Trophoblast cell (in vitro differentiated cells and primary cell): ENCODE measurements at regions not wholly inside any gene's neighbourhood (a gene's known extent, or its start where the extent isn't known, plus 50 kb on each side); places are given as distances from the start of the nearest gene placed in this dataset.
A peak's percentile ranks its signal among the peaks of the same experiment; 100 is the strongest.

Experiments used
- DNase-seq, 2 donors: peaks; one replicate each; pipeline ENCODE4 v3.0.0-alpha.2; 2016
- H2AFZ ChIP-seq: 2 replicates; pipeline ENCODE4 v1.6.1; 2013; ENCODE audit warnings: low read length, moderate library complexity, mild to moderate bottlenecking; ENCODE audit not compliant: insufficient read depth, poor library complexity
- H2AK5ac ChIP-seq: 2 replicates; pipeline ENCODE4 v1.6.1; 2013; ENCODE audit warnings: mild to moderate bottlenecking, low read length
- H2BK120ac ChIP-seq: 2 replicates; pipeline ENCODE4 v1.6.1; 2013; ENCODE audit warnings: low read length, mild to moderate bottlenecking, moderate library complexity; ENCODE audit not compliant: insufficient read depth, poor library complexity
- H2BK12ac ChIP-seq: 2 replicates; pipeline ENCODE4 v1.6.1; 2013; ENCODE audit warnings: mild to moderate bottlenecking, low read length, moderate library complexity
- H2BK5ac ChIP-seq: 2 replicates; pipeline ENCODE4 v1.6.1; 2013; ENCODE audit warnings: low read length, low read depth, moderate library complexity, mild to moderate bottlenecking; ENCODE audit not compliant: poor library complexity
- H3K14ac ChIP-seq: 2 replicates; pipeline ENCODE4 v1.6.1; 2013; ENCODE audit warnings: mild to moderate bottlenecking, low read length
- H3K18ac ChIP-seq: 2 replicates; pipeline ENCODE4 v1.6.1; 2013; ENCODE audit warnings: mild to moderate bottlenecking, low read length
- H3K23ac ChIP-seq: 2 replicates; pipeline ENCODE4 v1.6.1; 2013; ENCODE audit warnings: low read length
- H3K27ac ChIP-seq: 2 replicates; pipeline ENCODE4 v1.5.1; 2013; ENCODE audit warnings: low read depth, mild to moderate bottlenecking, inconsistent platforms, low read length, moderate library complexity
- H3K27me3 ChIP-seq: 2 replicates; pipeline ENCODE4 v1.6.1; 2013; ENCODE audit warnings: inconsistent platforms, mild to moderate bottlenecking, low read length, moderate library complexity; ENCODE audit not compliant: insufficient read depth
- H3K36me3 ChIP-seq, 2 experiments: 1 replicate in 1 of 2; 2 replicates in 1 of 2; pipeline ENCODE4 v1.6.1; 2013; ENCODE audit warnings: low read length in 2 of 2, mild to moderate bottlenecking in 2 of 2, moderate library complexity in 1 of 2; ENCODE audit not compliant: insufficient read depth in 2 of 2, control insufficient read depth in 1 of 2
- H3K4ac ChIP-seq: 2 replicates; pipeline ENCODE4 v1.6.1; 2013; ENCODE audit warnings: low read depth, mild to moderate bottlenecking, low read length, moderate library complexity
- H3K4me1 ChIP-seq, 2 experiments: 1 replicate in 1 of 2; 2 replicates in 1 of 2; pipeline ENCODE4 v1.6.1; 2013; ENCODE audit warnings: low read length in 2 of 2, mild to moderate bottlenecking in 2 of 2, moderate library complexity in 1 of 2; ENCODE audit not compliant: insufficient read depth in 2 of 2, control insufficient read depth in 1 of 2
- H3K4me2 ChIP-seq: 2 replicates; pipeline ENCODE4 v1.6.1; 2013; ENCODE audit warnings: inconsistent platforms, mild to moderate bottlenecking, low read length, moderate library complexity
- H3K4me3 ChIP-seq: 2 replicates; pipeline ENCODE4 v1.5.1; 2013; ENCODE audit warnings: mild to moderate bottlenecking, low read depth, low read length, inconsistent platforms
- H3K79me1 ChIP-seq: one replicate; pipeline ENCODE4 v1.6.1; 2013; ENCODE audit warnings: low read length
- H3K79me2 ChIP-seq: 2 replicates; pipeline ENCODE4 v1.6.1; 2013; ENCODE audit warnings: low read length, mild to moderate bottlenecking; ENCODE audit not compliant: control insufficient read depth, insufficient read depth, poor library complexity
- H3K9ac ChIP-seq: 2 replicates; pipeline ENCODE4 v1.6.1; 2013; ENCODE audit warnings: mild to moderate bottlenecking, low read length
- H3K9me3 ChIP-seq: 2 replicates; pipeline ENCODE4 v1.6.1; 2013; ENCODE audit warnings: low read depth, mild to moderate bottlenecking, control low read depth, inconsistent platforms, low read length; ENCODE audit not compliant: insufficient read depth
- H4K12ac ChIP-seq: 2 replicates; pipeline ENCODE4 v1.6.1; 2013; ENCODE audit warnings: low read depth, mild to moderate bottlenecking, low read length, moderate library complexity
- H4K8ac ChIP-seq: 2 replicates; pipeline ENCODE4 v1.6.1; 2013; ENCODE audit warnings: low read depth, mild to moderate bottlenecking, low read length, moderate library complexity
- H4K91ac ChIP-seq: one replicate; pipeline ENCODE4 v1.6.1; 2013; ENCODE audit warnings: low read depth, mild to moderate bottlenecking, low read length, moderate library complexity
- WGBS: extraction: QIAGEN DNeasy Blood & Tissue Kit; methylation state at CpG from one replicate; pipeline ENCODE4 v1.1.7; 2013; ENCODE audit warnings: missing lambda C conversion rate; ENCODE audit not compliant: insufficient read length, insufficient coverage; ENCODE audit errors: extremely low coverage; 5-methylcytosine and 5-hydroxymethylcytosine counted together

- peaks cover 13% of the 10 kb centered on the region for H3K9me3 ChIP-seq
- no peak overlapping the region for H2BK120ac ChIP-seq
- H4K8ac ChIP-seq, result no peak overlapping the region
- H2AK5ac ChIP-seq, result no peak overlapping the region
- H3K9ac ChIP-seq, result no peak overlapping the region
- no peak overlapping the region for H2AFZ ChIP-seq
- no peak overlapping the region for H2BK5ac ChIP-seq
- no CpG with 5 or more reads among the region's 5 CpGs for WGBS
- H4K91ac ChIP-seq, result no peak overlapping the region
- no peaks in the 10 kb centered on the region for H3K27me3 ChIP-seq
- H2BK12ac ChIP-seq, result no peak overlapping the region
- no peak overlapping the region for H3K4ac ChIP-seq
- H3K4me3 ChIP-seq, result no peak overlapping the region
- no peak for DNase-seq
- no peaks in the 10 kb centered on the region for H3K4me1 ChIP-seq
- H3K23ac ChIP-seq, result no peak overlapping the region
- no peak overlapping the region for H3K18ac ChIP-seq
- no peak overlapping the region for H3K4me2 ChIP-seq
- H4K12ac ChIP-seq, result no peak overlapping the region
- H3K79me2 ChIP-seq, result no peaks in the 10 kb centered on the region
- no peaks in the 10 kb centered on the region for H3K36me3 ChIP-seq
- H3K27ac ChIP-seq, result no peak overlapping the region
- H3K14ac ChIP-seq, result no peak overlapping the region
- no peaks in the 10 kb centered on the region for H3K79me1 ChIP-seq
Measured at GRCh38 chr22:49291781-49292180, 535.9 kb downstream of the BRD1 start.

GRCh38 chr22:49291169-49291568 lies 536.5 kb downstream of the BRD1 start:
- H2AK5ac ChIP-seq, result no peak overlapping the region
- no peak overlapping the region for H3K4ac ChIP-seq
- no peak overlapping the region for H3K14ac ChIP-seq
- no peak overlapping the region for H2AFZ ChIP-seq
- no peaks in the 10 kb centered on the region for H3K79me2 ChIP-seq
- no peaks in the 10 kb centered on the region for H3K27me3 ChIP-seq
- H3K18ac ChIP-seq, result no peak overlapping the region
- H2BK120ac ChIP-seq, result no peak overlapping the region
- H2BK12ac ChIP-seq, result no peak overlapping the region
- H4K12ac ChIP-seq, result no peak overlapping the region
- H3K27ac ChIP-seq, result no peak overlapping the region
- H3K36me3 ChIP-seq, result no peaks in the 10 kb centered on the region
- H3K4me1 ChIP-seq, result no peaks in the 10 kb centered on the region
- peak overlapping the region; percentile 13 for H3K4me3 ChIP-seq
- DNase-seq, result no peak
- no peak overlapping the region for H2BK5ac ChIP-seq
- no CpG with 5 or more reads among the region's 13 CpGs for WGBS
- no peak overlapping the region for H4K91ac ChIP-seq
- no peak overlapping the region for H3K9ac ChIP-seq
- H3K4me2 ChIP-seq, result no peak overlapping the region
- H3K9me3 ChIP-seq, result peaks cover 13% of the 10 kb centered on the region
- no peak overlapping the region for H4K8ac ChIP-seq
- no peaks in the 10 kb centered on the region for H3K79me1 ChIP-seq
- no peak overlapping the region for H3K23ac ChIP-seq

GRCh38 chr22:49290711-49291110 lies 537.0 kb downstream of the BRD1 start:
- no peak overlapping the region for H4K12ac ChIP-seq

GRCh38 chr22:49289822-49290679 lies 537.6 kb downstream of the BRD1 start:
- no peak overlapping the region for H3K27ac ChIP-seq
- no peaks in the 10 kb centered on the region for H3K4me1 ChIP-seq
- no peak overlapping the region for H4K8ac ChIP-seq
- H2BK120ac ChIP-seq, result no peak overlapping the region
- WGBS, result no CpG with 5 or more reads among the region's 24 CpGs
- H3K79me1 ChIP-seq, result no peaks in the 10 kb centered on the region
- H2AK5ac ChIP-seq, result no peak overlapping the region
- H3K14ac ChIP-seq, result no peak overlapping the region
- no peaks in the 10 kb centered on the region for H3K79me2 ChIP-seq
- no peak overlapping the region for H4K12ac ChIP-seq
- no peak overlapping the region for H4K91ac ChIP-seq
- peaks cover 9% of the 10 kb centered on the region for H3K9me3 ChIP-seq
- H3K4me2 ChIP-seq, result no peak overlapping the region
- H3K4me3 ChIP-seq, result no peak overlapping the region
- no peak overlapping the region for H3K23ac ChIP-seq
- no peak overlapping the region for H3K4ac ChIP-seq
- H2AFZ ChIP-seq, result no peak overlapping the region
- DNase-seq, result no peak
- no peak overlapping the region for H2BK5ac ChIP-seq
- H2BK12ac ChIP-seq, result no peak overlapping the region
- no peaks in the 10 kb centered on the region for H3K27me3 ChIP-seq
- no peak overlapping the region for H3K18ac ChIP-seq
- H3K9ac ChIP-seq, result no peak overlapping the region
- H3K36me3 ChIP-seq, result no peaks in the 10 kb centered on the region

More at GRCh38 chr22:49290711-49291110, 537.0 kb downstream of the BRD1 start:
- no peak overlapping the region for H4K91ac ChIP-seq
- H2AFZ ChIP-seq, result no peak overlapping the region
- H3K9me3 ChIP-seq, result peaks cover 13% of the 10 kb centered on the region
- WGBS, result no CpG with 5 or more reads among the region's 6 CpGs
- H3K27me3 ChIP-seq, result no peaks in the 10 kb centered on the region
- no peak overlapping the region for H2BK120ac ChIP-seq
- no peaks in the 10 kb centered on the region for H3K36me3 ChIP-seq
- no peak overlapping the region for H4K8ac ChIP-seq
- no peaks in the 10 kb centered on the region for H3K79me2 ChIP-seq
- H3K79me1 ChIP-seq, result no peaks in the 10 kb centered on the region
- H3K14ac ChIP-seq, result no peak overlapping the region
- no peak overlapping the region for H3K9ac ChIP-seq
- no peak overlapping the region for H3K18ac ChIP-seq
- peak overlapping the region; percentile 13 for H3K4me3 ChIP-seq
- H2BK12ac ChIP-seq, result no peak overlapping the region
- no peak overlapping the region for H3K4me2 ChIP-seq
- DNase-seq, result no peak
- H3K23ac ChIP-seq, result no peak overlapping the region
- H2AK5ac ChIP-seq, result no peak overlapping the region
- no peak overlapping the region for H3K4ac ChIP-seq
- H3K4me1 ChIP-seq, result no peaks in the 10 kb centered on the region
- H3K27ac ChIP-seq, result no peak overlapping the region
- H2BK5ac ChIP-seq, result no peak overlapping the region
